GM12878 (cell line): ENCODE measurements at regions not wholly inside any gene's neighbourhood (a gene's known extent, or its start where the extent isn't known, plus 50 kb on each side); places are given as distances from the start of the nearest gene placed in this dataset.

Experiments
- ATAC-seq: fragments of 200-7000 bp; cut with Tn5 transposase; 3 replicates; pipeline ENCODE4 v1.9.1; 2020; ENCODE audit warnings: mild to moderate bottlenecking, moderate library complexity
- BruUV-seq: library from RNA; stranded (reverse); fragments of 400-500 nt; replicated peaks from 2 replicates; lab custom pipeline; 2021; lab: Mats Ljungman, UMichigan
- CTCF ChIA-PET: fragments of 300-600 bp; sonication (Branson Sonifier 250); formaldehyde crosslinking; extraction: SDS; loops from one replicate; lab custom pipeline; 2021; ENCODE audit warnings: inconsistent platforms; lab: Yijun Ruan, JAX
- POLR2A ChIA-PET: fragments of 350-600 bp; formaldehyde crosslinking; extraction: SDS; loops from one replicate; lab custom pipeline; 2021; ENCODE audit warnings: inconsistent platforms; lab: Charles Lee
- RAD21 ChIA-PET: fragments of 300-600 bp; sonication (Branson Sonifier 250); formaldehyde crosslinking; loops from one replicate; lab custom pipeline; 2023; ENCODE audit warnings: antibody characterized with exemption; ENCODE audit not compliant: unreplicated experiment; lab: Charles Lee
- SMC1A ChIA-PET: fragments of 300-600 bp; sonication (Branson Sonifier 250); formaldehyde crosslinking; loops from one replicate; lab custom pipeline; 2023; ENCODE audit not compliant: unreplicated experiment, uncharacterized antibody; lab: Charles Lee
- DNase-seq: peaks from one replicate; pipeline ENCODE4 v3.0.0-alpha.2; 2011; ENCODE audit warnings: low read depth, low spot score
- FAIRE-seq: peaks from 3 replicates; lab custom pipeline; 2011; peaks lifted over from hg19 to GRCh38; lab: Jason Lieb, UNC
- H2AFZ ChIP-seq: 2 replicates; pipeline ENCODE4 v1.6.0; 2011; ENCODE audit warnings: low read depth, low read length, control low read depth; ENCODE audit not compliant: control insufficient read depth
- H3K27ac ChIP-seq: 2 replicates; pipeline ENCODE4 v1.5.1; 2011; ENCODE audit warnings: control low read depth; ENCODE audit not compliant: control insufficient read depth, insufficient read depth
- H3K27me3 ChIP-seq, 2 experiments: replicated peaks in 1 of 2; 2 replicates each; pipeline versions ENCODE4 v1.6.0 to v1.6.1; 2011; ENCODE audit warnings: low read length in 1 of 2; ENCODE audit not compliant: control insufficient read depth in 2 of 2, insufficient read depth in 2 of 2
- H3K36me3 ChIP-seq, 2 experiments: 2 replicates each; pipeline ENCODE4 v1.5.1; 2011; ENCODE audit warnings: low read length in 1 of 2; ENCODE audit not compliant: control insufficient read depth in 2 of 2, insufficient read depth in 2 of 2
- H3K4me1 ChIP-seq: 2 replicates; pipeline ENCODE4 v1.6.1; 2011; ENCODE audit warnings: mild to moderate bottlenecking, low read length, moderate library complexity, mixed read lengths; ENCODE audit not compliant: control insufficient read depth, insufficient read depth
- H3K4me2 ChIP-seq: 2 replicates; pipeline ENCODE4 v1.6.0; 2011; ENCODE audit warnings: control low read depth; ENCODE audit not compliant: control insufficient read depth, insufficient read depth
- H3K4me3 ChIP-seq: fragments of 200-600 bp; sonication (generic); 2 replicates; pipeline ENCODE4 v1.5.1; 2016
- H3K79me2 ChIP-seq: 2 replicates; pipeline ENCODE4 v1.6.0; 2011; ENCODE audit warnings: low read length; ENCODE audit not compliant: control insufficient read depth, insufficient read depth
- H3K9ac ChIP-seq: 2 replicates; pipeline ENCODE4 v1.8.0; 2011; ENCODE audit warnings: low read length, control low read depth, mixed read lengths; ENCODE audit not compliant: control insufficient read depth, insufficient read depth
- H3K9me3 ChIP-seq: replicated peaks from 3 replicates; pipeline ENCODE4 v1.5.1; 2011; ENCODE audit warnings: mild to moderate bottlenecking, low read length; ENCODE audit not compliant: control insufficient read depth, insufficient read depth
- H4K20me1 ChIP-seq: 2 replicates; pipeline ENCODE4 v1.6.0; 2011; ENCODE audit not compliant: control insufficient read depth, insufficient read depth
- BHLHE40 ChIP-seq, 2 experiments: fragments of 450-650 bp in 1 of 2; IDR thresholded peaks; 2 replicates each; pipeline ENCODE4 v1.6.1; 2011 to 2017; ENCODE audit warnings: low read depth in 2 of 2, borderline replicate concordance in 1 of 2, improper control_type of control experiment in 1 of 2, low read length in 1 of 2, mild to moderate bottlenecking in 1 of 2
- BMI1 ChIP-seq: fragments of 450-650 bp; IDR thresholded peaks from 2 replicates; pipeline ENCODE4 v1.6.1; 2016; ENCODE audit warnings: mild to moderate bottlenecking, moderate library complexity, borderline replicate concordance
- BRCA1 ChIP-seq: IDR thresholded peaks from 2 replicates; pipeline ENCODE4 v1.6.1; 2011; ENCODE audit warnings: low read depth, low read length, improper control_type of control experiment
- EZH2 ChIP-seq: IDR thresholded peaks from 2 replicates; pipeline ENCODE4 v1.6.1; 2012; ENCODE audit warnings: low read depth, mild to moderate bottlenecking, control low read depth, inconsistent platforms, low read length, borderline replicate concordance; ENCODE audit not compliant: control insufficient read depth
- JUNB ChIP-seq: IDR thresholded peaks from 2 replicates; pipeline ENCODE4 v1.6.1; 2016; ENCODE audit warnings: antibody characterized with exemption, mild to moderate bottlenecking
- NFIC ChIP-seq: IDR thresholded peaks from 2 replicates; pipeline ENCODE4 v1.6.1; 2012; ENCODE audit warnings: low read depth, mild to moderate bottlenecking, inconsistent platforms, low read length, moderate library complexity
- NR2C1 ChIP-seq: fragments of 450-650 bp; IDR thresholded peaks from 2 replicates; pipeline ENCODE4 v1.6.1; 2017; ENCODE audit warnings: antibody characterized with exemption, mild to moderate bottlenecking, moderate library complexity
- RAD21 ChIP-seq: IDR thresholded peaks from 2 replicates; pipeline ENCODE4 v1.6.1; 2011; ENCODE audit warnings: mild to moderate bottlenecking, low read depth, low read length, moderate library complexity; ENCODE audit not compliant: insufficient read depth
- SKIL ChIP-seq: fragments of 450-650 bp; IDR thresholded peaks from 2 replicates; pipeline ENCODE4 v1.6.1; 2017; ENCODE audit warnings: mild to moderate bottlenecking, low read depth, inconsistent platforms; ENCODE audit not compliant: poor library complexity, severe bottlenecking
- SMAD1 ChIP-seq: fragments of 450-650 bp; IDR thresholded peaks from 2 replicates; pipeline ENCODE4 v1.6.1; 2018; ENCODE audit warnings: mild to moderate bottlenecking, low read depth; ENCODE audit not compliant: partially characterized antibody
- SREBF2 ChIP-seq: IDR thresholded peaks from 2 replicates; pipeline ENCODE4 v1.6.1; 2012; ENCODE audit warnings: mild to moderate bottlenecking, low read length
- STAT1 ChIP-seq: fragments of 450-650 bp; conservative IDR thresholded peaks from 2 replicates; pipeline ENCODE4 v1.6.1; 2014; ENCODE audit warnings: antibody characterized with exemption, mild to moderate bottlenecking
- SUPT20H ChIP-seq: IDR thresholded peaks from 2 replicates; pipeline ENCODE4 v1.6.1; 2011; ENCODE audit warnings: low read depth, mild to moderate bottlenecking, low read length, moderate library complexity, borderline replicate concordance; ENCODE audit not compliant: control insufficient read depth
- TBL1XR1 ChIP-seq: IDR thresholded peaks from 2 replicates; pipeline ENCODE4 v1.6.1; 2012; ENCODE audit warnings: low read depth, low read length, improper control_type of control experiment
- YBX1 ChIP-seq: fragments of 450-650 bp; IDR thresholded peaks from 2 replicates; pipeline ENCODE4 v1.6.1; 2016; ENCODE audit warnings: antibody characterized with exemption
- ZNF207 ChIP-seq: fragments of 450-650 bp; IDR thresholded peaks from 2 replicates; pipeline ENCODE4 v1.6.1; 2014; ENCODE audit warnings: antibody characterized with exemption, mild to moderate bottlenecking, borderline replicate concordance
- ZNF622 ChIP-seq: fragments of 450-650 bp; IDR thresholded peaks from 2 replicates; pipeline ENCODE4 v1.6.1; 2017; ENCODE audit warnings: mild to moderate bottlenecking, inconsistent platforms
- in situ Hi-C: fragments of 300-500 bp; cut with MboI; formaldehyde crosslinking; loops from 9 replicates; pipeline ENCODE4 v1.14.3; 2018; ENCODE audit warnings: mixed read lengths
- intact Hi-C: fragments of 100-400 bp; cut with micrococcal nuclease; formaldehyde crosslinking; loops from one replicate; pipeline ENCODE4 v1.14.2; 2022; ENCODE audit not compliant: unreplicated experiment
- TF ChIP-seq, protein P1 (sequence below): IDR thresholded peaks from 2 replicates; pipeline ENCODE4 v1.6.1; 2011; ENCODE audit warnings: low read depth, mild to moderate bottlenecking, low read length, moderate library complexity, borderline replicate concordance; ENCODE audit errors: extremely low read depth
- TF ChIP-seq, protein P2 (sequence below): fragments of 450-650 bp; formaldehyde crosslinking; IDR thresholded peaks from 2 replicates; pipeline ENCODE4 v1.4.0; 2022; ENCODE audit warnings: mild to moderate bottlenecking, moderate library complexity
- TF ChIP-seq, protein P3 (sequence below): fragments of 450-650 bp; IDR thresholded peaks from 2 replicates; pipeline ENCODE4 v1.6.1; 2016; ENCODE audit warnings: mild to moderate bottlenecking

- Histone ChIP-seq H3K36me3 (no peaks in the 10 kb centered on the region), H3K4me3 (no peak overlapping the region), H2AFZ (no peak overlapping the region), H3K9me3 (no peaks in the 10 kb centered on the region), H3K27me3 (no peaks in the 10 kb centered on the region), H3K9ac (no peak overlapping the region), H3K4me2 (no peak overlapping the region), H4K20me1 (no peaks in the 10 kb centered on the region), H3K79me2 (no peaks in the 10 kb centered on the region), H3K27ac (no peak overlapping the region), H3K4me1 (no peaks in the 10 kb centered on the region)
- FAIRE-seq (no peak), DNase-seq (no peak), ATAC-seq (no peak)
- ChIA-PET SMC1A (no interaction called here), CTCF (no interaction called here), POLR2A (no interaction called here), RAD21 (no interaction called here)
- TF ChIP-seq BHLHE40 (IDR thresholded peaks at IDR 0.05; ENCODE audit: borderline replicate concordance in 1 of 2, low read depth in 2 of 2, low read length in 1 of 2), result no peak
- no peak for TF ChIP-seq EZH2
- no peak for TF ChIP-seq STAT1
- TF ChIP-seq NR2C1, result no peak
- no peak for TF ChIP-seq NFIC
- TF ChIP-seq, protein P1, sequence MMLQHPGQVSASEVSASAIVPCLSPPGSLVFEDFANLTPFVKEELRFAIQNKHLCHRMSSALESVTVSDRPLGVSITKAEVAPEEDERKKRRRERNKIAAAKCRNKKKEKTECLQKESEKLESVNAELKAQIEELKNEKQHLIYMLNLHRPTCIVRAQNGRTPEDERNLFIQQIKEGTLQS, result no peak
- TF ChIP-seq SUPT20H, result no peak
- TF ChIP-seq YBX1, result no peak
- no peak for TF ChIP-seq ZNF622
- TF ChIP-seq, protein P2, sequence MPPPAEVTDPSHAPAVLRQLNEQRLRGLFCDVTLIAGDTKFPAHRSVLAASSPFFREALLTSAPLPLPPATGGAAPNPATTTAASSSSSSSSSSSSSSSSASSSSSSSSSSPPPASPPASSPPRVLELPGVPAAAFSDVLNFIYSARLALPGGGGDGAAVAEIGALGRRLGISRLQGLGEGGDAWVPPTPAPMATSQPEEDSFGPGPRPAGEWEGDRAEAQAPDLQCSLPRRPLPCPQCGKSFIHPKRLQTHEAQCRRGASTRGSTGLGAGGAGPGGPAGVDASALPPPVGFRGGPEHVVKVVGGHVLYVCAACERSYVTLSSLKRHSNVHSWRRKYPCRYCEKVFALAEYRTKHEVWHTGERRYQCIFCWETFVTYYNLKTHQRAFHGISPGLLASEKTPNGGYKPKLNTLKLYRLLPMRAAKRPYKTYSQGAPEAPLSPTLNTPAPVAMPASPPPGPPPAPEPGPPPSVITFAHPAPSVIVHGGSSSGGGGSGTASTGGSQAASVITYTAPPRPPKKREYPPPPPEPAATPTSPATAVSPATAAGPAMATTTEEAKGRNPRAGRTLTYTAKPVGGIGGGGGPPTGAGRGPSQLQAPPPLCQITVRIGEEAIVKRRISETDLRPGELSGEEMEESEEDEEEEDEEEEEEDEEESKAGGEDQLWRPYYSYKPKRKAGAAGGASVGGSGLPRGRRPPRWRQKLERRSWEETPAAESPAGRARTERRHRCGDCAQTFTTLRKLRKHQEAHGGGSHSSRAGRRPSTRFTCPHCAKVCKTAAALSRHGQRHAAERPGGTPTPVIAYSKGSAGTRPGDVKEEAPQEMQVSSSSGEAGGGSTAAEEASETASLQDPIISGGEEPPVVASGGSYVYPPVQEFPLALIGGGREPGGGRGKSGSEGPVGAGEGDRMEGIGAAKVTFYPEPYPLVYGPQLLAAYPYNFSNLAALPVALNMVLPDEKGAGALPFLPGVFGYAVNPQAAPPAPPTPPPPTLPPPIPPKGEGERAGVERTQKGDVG, result no peak
- TF ChIP-seq JUNB, result no peak
- no peak for TF ChIP-seq SMAD1
- no peak for TF ChIP-seq SKIL
- TF ChIP-seq, protein P3, sequence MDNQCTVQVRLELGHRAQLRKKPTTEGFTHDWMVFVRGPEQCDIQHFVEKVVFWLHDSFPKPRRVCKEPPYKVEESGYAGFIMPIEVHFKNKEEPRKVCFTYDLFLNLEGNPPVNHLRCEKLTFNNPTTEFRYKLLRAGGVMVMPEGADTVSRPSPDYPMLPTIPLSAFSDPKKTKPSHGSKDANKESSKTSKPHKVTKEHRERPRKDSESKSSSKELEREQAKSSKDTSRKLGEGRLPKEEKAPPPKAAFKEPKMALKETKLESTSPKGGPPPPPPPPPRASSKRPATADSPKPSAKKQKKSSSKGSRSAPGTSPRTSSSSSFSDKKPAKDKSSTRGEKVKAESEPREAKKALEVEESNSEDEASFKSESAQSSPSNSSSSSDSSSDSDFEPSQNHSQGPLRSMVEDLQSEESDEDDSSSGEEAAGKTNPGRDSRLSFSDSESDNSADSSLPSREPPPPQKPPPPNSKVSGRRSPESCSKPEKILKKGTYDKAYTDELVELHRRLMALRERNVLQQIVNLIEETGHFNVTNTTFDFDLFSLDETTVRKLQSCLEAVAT, result no peak
- TF ChIP-seq BRCA1, result no peak
- no peak for TF ChIP-seq SREBF2
- TF ChIP-seq RAD21, result no peak
- no peak for TF ChIP-seq ZNF207
- no peak for TF ChIP-seq BMI1
- no peak for TF ChIP-seq TBL1XR1
- in situ Hi-C loops, result no loop called here
- BruUV-seq, result no TSS peak
- intact Hi-C loops, result no loop called here
Measured at GRCh38 chr13:54709546-54709945, 1680.9 kb downstream of the OLFM4 start.
